ENCODE measurements at regions not wholly inside any gene's neighbourhood (a gene's known extent, or its start where the extent isn't known, plus 50 kb on each side); places are given as distances from the start of the nearest gene placed in this dataset.

DNA sequence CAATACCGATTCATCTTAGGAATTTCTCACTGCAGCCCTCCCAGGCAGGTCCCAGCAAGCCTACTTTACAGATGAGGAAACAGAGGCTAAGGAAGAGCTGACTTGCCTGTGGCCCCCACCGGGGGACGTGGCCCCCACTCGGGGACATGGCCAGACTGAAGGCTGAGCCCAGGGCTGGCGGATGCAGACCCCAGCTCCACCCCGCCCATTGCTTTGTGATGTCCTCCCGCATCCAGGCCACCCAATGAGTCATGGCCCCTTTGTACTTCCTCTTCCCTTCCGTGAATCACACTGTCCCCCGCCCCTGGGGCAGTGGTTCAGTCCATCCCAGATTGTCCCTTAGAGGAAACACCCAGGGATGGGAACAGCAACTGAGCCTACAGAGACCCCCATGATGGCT, 116.0 kb upstream of the ANO1 start:
- H3K79me2 ChIP-seq (ENCODE audit: insufficient read depth, low read length): no peaks in the 10 kb centered on the region
- H3K27ac ChIP-seq (ENCODE audit: low read depth, low read length): no peak overlapping the region
- H3K9me2 ChIP-seq (replicated peaks; ENCODE audit: insufficient read depth, low read length): no peaks in the 10 kb centered on the region
- no peak overlapping the region for H2AFZ ChIP-seq (ENCODE audit: low read depth, low read length, severe bottlenecking)
- no peaks in the 10 kb centered on the region for H3K36me3 ChIP-seq (ENCODE audit: low read length)
- H3F3A ChIP-seq (ENCODE audit: insufficient read depth): no peaks in the 10 kb centered on the region
- no peaks in the 10 kb centered on the region for H3K9me3 ChIP-seq (ENCODE audit: insufficient read depth, low read length)
- H3K9ac ChIP-seq (ENCODE audit: low read length): no peak overlapping the region
- no peaks in the 10 kb centered on the region for H4K20me1 ChIP-seq (ENCODE audit: low read depth, low read length)
- no peaks in the 10 kb centered on the region for H3K27me3 ChIP-seq (ENCODE audit: low read length)
- H3K4me3 ChIP-seq (ENCODE audit: insufficient read depth, low read length, poor library complexity, severe bottlenecking): no peak overlapping the region
- TF ChIP-seq EZH2phosphoT487 (conservative IDR thresholded peaks at IDR 0.05; ENCODE audit: low read length): no peak
- TF ChIP-seq, protein P1, sequence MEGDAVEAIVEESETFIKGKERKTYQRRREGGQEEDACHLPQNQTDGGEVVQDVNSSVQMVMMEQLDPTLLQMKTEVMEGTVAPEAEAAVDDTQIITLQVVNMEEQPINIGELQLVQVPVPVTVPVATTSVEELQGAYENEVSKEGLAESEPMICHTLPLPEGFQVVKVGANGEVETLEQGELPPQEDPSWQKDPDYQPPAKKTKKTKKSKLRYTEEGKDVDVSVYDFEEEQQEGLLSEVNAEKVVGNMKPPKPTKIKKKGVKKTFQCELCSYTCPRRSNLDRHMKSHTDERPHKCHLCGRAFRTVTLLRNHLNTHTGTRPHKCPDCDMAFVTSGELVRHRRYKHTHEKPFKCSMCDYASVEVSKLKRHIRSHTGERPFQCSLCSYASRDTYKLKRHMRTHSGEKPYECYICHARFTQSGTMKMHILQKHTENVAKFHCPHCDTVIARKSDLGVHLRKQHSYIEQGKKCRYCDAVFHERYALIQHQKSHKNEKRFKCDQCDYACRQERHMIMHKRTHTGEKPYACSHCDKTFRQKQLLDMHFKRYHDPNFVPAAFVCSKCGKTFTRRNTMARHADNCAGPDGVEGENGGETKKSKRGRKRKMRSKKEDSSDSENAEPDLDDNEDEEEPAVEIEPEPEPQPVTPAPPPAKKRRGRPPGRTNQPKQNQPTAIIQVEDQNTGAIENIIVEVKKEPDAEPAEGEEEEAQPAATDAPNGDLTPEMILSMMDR (IDR thresholded peaks at IDR 0.05; ENCODE audit: insufficient read depth, low read length, poor library complexity, severe bottlenecking): no peak
- H3K4me2 ChIP-seq (ENCODE audit: low read depth, low read length, poor library complexity, severe bottlenecking): no peak overlapping the region

DNA sequence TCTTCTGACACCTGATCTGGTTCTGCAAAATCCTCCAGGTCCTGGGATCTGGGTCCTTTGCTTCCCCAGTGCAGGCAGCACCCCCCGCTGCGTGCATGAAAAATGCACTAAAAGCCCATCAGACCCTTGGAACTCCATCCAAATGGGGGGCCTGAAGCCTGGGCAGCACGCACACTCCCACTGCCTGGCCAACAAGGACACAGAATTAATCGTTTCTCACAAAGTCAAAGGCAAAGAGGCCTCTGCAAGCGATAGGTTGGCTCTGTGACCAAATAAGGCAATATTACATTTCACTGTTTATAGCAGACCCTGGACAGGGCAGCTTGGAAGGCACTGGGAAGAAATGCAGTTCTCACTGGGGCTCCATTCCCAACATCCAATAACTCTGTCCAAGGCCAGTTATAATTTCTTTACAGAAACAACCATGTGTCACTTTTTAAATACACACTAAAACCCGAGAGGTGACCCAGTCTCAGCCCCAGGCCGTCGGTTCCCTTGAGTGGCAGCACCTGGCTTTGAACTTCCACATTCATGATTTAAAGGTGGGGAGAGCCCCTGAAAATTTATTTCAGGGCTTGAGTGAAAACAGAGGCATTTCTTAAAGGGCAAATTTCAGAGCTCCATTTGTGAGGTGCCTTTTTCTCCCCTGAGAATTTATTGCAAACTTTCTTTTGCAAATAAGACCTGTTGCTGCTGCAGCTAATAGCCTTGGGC, 114.4 kb upstream of the ANO1 start:
- Histone ChIP-seq H3K27ac (ENCODE audit: low read depth, low read length) (no peak overlapping the region), H3K9me2 (replicated peaks; ENCODE audit: insufficient read depth, low read length) (no peaks in the 10 kb centered on the region), H3F3A (ENCODE audit: insufficient read depth) (no peaks in the 10 kb centered on the region), H2AFZ (ENCODE audit: low read depth, low read length, severe bottlenecking) (no peak overlapping the region), H4K20me1 (ENCODE audit: low read depth, low read length) (no peaks in the 10 kb centered on the region), H3K36me3 (ENCODE audit: low read length) (no peaks in the 10 kb centered on the region), H3K79me2 (ENCODE audit: insufficient read depth, low read length) (no peaks in the 10 kb centered on the region), H3K4me3 (ENCODE audit: insufficient read depth, low read length, poor library complexity, severe bottlenecking) (no peak overlapping the region), H3K9ac (ENCODE audit: low read length) (no peak overlapping the region), H3K4me2 (ENCODE audit: low read depth, low read length, poor library complexity, severe bottlenecking) (no peak overlapping the region), H3K9me3 (ENCODE audit: insufficient read depth, low read length) (no peaks in the 10 kb centered on the region), H3K27me3 (ENCODE audit: low read length) (no peaks in the 10 kb centered on the region)
- no peak for TF ChIP-seq EZH2phosphoT487 (conservative IDR thresholded peaks at IDR 0.05; ENCODE audit: low read length)
- TF ChIP-seq, protein P1 (IDR thresholded peaks at IDR 0.05; ENCODE audit: insufficient read depth, low read length, poor library complexity, severe bottlenecking): no peak

DNA sequence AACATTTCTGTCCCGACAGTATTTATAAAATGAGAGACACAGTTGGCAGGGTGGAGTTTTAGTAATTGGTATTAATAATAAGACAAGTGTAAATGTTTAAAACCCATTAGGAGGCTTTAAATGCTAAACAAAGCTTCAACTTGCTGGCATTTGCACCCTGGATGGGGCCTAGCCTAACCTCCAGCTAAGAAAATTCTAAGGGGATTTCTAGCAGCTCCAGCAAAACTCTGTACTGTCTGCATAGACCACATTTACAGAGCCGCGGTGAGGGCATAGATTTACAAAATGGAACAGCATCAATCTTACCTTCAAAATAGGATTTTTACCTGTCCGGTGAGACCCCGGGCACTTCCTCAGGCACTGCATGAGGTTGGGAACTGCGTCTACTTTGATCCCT, 113.9 kb upstream of the ANO1 start:
- no peak overlapping the region for H3K4me3 ChIP-seq (ENCODE audit: insufficient read depth, low read length, poor library complexity, severe bottlenecking)
- H3K27me3 ChIP-seq (ENCODE audit: low read length): no peaks in the 10 kb centered on the region
- no peaks in the 10 kb centered on the region for H4K20me1 ChIP-seq (ENCODE audit: low read depth, low read length)
- no peak overlapping the region for H3K27ac ChIP-seq (ENCODE audit: low read depth, low read length)
- TF ChIP-seq, protein P1 (IDR thresholded peaks at IDR 0.05; ENCODE audit: insufficient read depth, low read length, poor library complexity, severe bottlenecking): no peak
- TF ChIP-seq EZH2phosphoT487 (conservative IDR thresholded peaks at IDR 0.05; ENCODE audit: low read length): no peak
- H2AFZ ChIP-seq (ENCODE audit: low read depth, low read length, severe bottlenecking): no peak overlapping the region
- H3K9ac ChIP-seq (ENCODE audit: low read length): no peak overlapping the region
- no peaks in the 10 kb centered on the region for H3K9me3 ChIP-seq (ENCODE audit: insufficient read depth, low read length)
- H3F3A ChIP-seq (ENCODE audit: insufficient read depth): no peaks in the 10 kb centered on the region
- H3K9me2 ChIP-seq (replicated peaks; ENCODE audit: insufficient read depth, low read length): no peaks in the 10 kb centered on the region
- no peak overlapping the region for H3K4me2 ChIP-seq (ENCODE audit: low read depth, low read length, poor library complexity, severe bottlenecking)
- no peaks in the 10 kb centered on the region for H3K36me3 ChIP-seq (ENCODE audit: low read length)
- H3K79me2 ChIP-seq (ENCODE audit: insufficient read depth, low read length): no peaks in the 10 kb centered on the region
